GM18508 (cell line): ENCODE measurements at regions not wholly inside any gene's neighbourhood (a gene's known extent, or its start where the extent isn't known, plus 50 kb on each side); places are given as distances from the start of the nearest gene placed in this dataset.

Experiments used
- ATAC-seq: cut with Tn5 transposase; IDR thresholded peaks from one replicate; pipeline ENCODE4 v1.9.1; 2021; ENCODE audit warnings: moderate number of reproducible peaks; ENCODE audit not compliant: insufficient read depth, unreplicated experiment

- no peak for ATAC-seq
Measured at GRCh38 chr12:77777274-77777673, 53.4 kb upstream of the NAV3 start.

- ATAC-seq, result no peak
Measured at GRCh38 chr12:77774761-77775160, 55.9 kb upstream of the NAV3 start.

DNA sequence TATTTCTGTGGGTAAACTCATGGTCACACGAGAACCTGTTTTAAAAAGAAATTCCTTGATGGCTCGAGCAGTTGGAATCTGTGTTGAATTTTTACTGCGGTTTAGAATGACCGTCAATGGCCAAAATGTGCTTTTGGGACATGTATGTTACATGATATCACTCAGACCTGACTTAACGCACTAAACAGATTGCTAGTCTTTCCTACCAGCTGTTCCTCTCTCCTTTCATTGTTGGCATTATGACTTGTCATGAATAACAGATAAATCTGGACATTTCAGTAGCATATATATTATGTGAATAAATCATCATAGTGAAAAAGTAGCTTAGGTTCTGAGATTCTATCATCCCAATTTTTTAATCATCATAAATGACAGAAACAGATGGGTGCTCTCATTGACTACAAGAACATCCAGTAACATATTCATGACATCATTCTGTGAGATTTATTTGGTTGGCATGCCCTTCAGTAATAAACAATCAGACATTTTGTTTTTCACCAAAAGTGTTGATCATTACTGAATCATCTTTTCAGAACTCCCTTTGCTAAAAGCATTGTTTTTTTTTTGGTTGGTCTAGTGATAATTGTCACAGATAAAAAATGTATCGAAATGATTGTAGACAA, 57.9 kb upstream of the NAV3 start:
- ATAC-seq, result no peak

DNA sequence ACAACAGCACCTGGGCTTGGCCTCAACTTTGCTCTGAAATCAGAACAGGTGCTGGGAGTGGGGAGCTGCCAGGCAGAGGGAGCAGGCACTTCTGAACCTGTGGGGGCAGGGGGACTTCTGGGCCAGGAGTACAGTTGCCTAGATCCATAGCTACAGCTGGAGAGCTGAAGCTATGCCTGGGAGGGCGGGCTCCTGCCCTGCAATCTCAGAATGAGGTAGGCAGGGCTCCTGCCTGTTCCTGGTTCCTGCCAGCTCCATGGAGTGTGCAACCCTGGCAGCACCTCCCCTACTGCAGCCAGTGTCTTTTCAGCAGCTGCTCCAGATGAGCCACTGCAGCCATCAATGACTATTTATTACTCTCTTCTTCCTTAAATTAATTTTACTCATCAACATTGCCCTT, 62.1 kb upstream of the NAV3 start:
- ATAC-seq, result no peak

DNA sequence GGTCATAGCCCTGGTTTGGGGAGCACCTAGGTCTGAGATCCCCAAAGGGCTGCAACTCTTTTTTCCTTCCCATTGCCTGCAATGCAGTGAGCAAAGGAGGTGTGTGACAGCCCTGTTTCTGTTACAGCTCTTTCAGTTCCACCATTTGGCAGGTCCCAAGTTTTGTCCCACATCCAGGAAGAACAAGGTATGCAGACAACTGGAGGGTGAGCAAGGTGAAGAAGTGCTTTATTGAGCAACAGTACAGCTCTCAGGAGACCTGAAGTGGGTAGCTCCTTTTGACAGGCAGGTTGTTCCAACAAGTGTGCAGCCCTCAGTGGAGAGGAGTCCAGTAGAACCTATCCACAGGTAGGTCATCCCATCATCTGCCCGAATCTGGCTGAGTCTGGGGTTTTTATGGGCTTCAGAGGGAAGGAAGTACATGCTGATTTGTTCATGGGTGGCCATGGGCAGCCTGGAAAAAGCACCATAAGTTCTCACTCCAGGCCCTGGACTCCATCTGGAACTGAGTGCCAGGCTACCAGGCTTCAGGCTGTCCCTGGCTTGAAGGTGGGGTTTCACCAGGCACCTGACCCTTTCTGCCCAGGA, 62.8 kb upstream of the NAV3 start:
- no peak for ATAC-seq

- no peak for ATAC-seq
Measured at GRCh38 chr12:77767335-77767734, 63.4 kb upstream of the NAV3 start.

- no peak for ATAC-seq
Measured at GRCh38 chr12:77766224-77766623, 64.5 kb upstream of the NAV3 start.

- no peak for ATAC-seq
Measured at GRCh38 chr12:77761286-77761685, 69.4 kb upstream of the NAV3 start.

DNA sequence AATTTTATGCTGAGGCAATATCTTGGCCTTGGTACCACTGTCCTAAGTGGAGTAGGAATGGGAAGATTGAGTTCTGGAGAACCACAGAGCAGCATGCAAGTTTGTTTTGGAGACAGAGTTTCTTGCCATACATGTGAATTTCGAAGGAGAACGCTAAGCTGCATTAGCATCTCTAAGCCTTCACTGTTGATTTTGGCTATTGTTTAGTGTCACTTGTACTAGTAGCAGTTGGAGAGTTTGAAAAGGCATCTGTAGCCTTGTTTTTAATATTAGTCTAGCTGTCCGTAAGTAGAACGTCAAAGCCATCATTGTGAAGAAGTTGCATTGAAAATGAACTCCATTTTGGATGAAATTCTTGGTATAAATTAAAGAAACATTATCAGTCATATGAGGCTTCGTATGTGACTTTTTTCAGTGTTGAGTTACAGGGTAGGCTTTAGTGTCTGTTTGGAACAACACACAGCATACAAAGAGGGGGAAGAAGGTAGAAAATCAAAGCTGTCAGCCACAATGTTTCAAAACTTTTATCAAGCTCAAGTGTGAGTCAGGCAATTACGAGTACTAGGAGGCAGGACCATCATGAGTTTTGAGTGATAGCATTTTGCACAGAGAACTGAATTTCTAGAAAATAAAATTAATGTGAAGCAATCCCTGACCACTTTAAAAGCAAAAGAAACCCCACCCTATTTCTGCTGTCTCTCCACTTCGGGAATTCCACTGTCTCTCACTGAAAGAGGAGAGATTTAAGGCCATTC, 70.2 kb upstream of the NAV3 start:
- no peak for ATAC-seq

DNA sequence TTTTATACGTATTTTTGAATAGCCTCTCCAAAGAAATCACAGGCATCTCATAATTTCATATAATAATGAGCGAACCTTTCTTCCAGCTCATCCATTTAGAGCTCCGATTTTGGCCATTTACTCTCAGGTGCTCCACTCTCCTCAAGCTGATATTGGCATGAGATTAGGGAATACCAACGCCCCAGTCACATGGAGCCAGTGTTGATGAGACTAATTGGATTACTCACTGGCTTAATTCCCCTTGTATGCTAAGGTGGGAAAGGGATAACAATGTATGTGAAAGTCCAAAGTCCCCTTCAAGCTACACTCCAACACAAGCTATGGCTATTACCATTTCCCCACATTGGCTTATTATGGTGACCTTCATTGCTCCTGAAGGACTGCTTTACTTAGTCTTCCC, 76.6 kb upstream of the NAV3 start:
- no peak for ATAC-seq

DNA sequence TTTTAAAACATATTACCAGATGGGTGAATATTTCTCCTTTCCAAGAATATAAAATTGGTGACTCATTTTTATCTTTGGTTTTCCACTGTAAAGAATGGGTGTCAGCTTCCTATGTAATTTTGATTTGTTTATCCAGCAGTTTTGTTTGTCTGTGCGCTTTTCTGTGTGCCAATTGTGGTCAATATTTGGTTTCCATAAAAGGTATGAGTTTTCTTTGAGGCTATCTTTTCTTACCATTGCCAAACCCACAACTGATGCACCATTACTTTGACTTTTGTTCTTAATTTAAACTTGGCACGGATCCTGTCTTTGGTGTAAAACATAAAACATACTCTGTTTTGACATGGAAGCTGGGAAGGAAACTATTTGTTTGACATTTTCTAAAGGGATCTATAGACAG, 78.8 kb upstream of the NAV3 start:
- no peak for ATAC-seq

DNA sequence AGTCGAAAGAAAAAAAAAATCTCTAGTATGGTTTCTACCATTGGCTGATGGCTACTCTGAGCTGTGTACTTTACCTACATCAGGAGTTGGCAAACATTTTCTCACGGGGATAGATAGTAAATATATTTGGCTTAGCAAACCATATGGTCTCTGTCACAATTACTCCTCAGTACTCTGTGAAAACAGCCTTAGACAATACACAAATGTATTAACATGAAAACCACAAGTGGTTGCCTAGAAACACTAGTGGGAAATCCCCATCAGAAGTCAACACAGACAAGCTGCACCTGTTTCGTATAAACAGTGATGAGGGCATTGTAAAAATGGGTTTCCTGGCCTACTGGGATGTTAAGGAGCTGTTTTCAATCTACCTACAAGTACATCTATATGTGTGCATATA, 84.6 kb upstream of the NAV3 start:
- ATAC-seq, result peak; percentile 100

DNA sequence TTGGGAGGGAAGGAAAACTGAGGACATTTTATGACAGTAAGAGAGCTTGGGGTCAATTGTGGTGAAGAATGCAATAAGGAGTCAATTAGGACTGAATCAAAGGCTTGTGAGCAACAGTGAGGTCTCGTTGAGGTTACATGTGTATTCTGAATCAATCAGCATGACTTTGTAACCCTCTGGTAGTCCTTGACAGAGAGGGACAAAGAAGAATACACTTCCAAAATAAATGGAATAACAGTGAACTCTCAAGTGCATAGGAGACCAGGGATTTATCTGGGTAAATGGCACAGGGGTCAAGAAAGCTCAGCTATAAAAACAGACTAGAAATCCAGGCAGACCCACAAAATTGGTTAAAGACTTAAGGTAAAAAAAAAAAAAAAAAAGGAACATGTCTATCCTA, 85.1 kb upstream of the NAV3 start:
- no peak for ATAC-seq

DNA sequence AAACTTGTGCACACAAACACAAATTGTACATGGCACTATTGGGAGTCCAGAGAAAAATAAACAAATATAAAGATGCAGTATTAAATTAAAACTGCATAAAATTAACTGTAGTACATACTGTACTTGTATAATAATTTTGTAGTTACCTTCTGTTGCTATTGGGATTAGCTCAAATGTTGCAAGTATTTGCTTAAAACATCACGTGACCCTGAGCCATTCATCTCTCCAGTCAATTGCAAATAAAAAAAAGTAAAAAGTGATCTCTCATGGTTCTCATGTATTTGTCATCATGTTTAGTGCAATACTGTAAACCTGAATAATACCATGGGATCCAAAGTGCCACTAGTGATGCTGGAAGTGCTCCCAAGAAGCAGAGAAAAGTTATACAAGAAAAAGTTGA, 88.1 kb upstream of the NAV3 start:
- ATAC-seq, result no peak

DNA sequence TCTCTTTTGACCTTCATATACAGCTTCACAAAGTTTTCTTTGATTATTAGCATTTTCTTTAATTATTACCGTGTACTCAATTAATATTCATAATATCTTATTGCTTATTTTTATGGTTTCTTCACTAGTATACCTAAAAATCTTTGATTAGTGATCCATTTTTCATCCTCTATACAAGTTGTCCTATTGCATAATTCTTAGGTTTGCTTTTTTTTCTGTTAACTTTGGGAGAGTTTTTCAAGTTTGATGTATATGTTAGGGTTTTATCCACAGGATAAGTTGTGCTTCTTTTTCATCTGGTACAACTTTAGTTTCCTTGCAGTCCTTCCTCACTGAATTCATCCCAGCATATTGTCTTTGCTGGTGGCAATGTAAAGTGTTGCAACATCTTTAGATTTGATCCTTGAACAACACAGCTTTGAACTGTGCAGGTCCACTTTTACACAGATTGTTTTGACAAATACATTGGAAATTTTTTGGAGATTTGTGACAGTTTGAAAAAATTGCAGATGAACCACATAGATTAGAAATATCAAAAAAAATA, 88.6 kb upstream of the NAV3 start:
- ATAC-seq, result no peak

DNA sequence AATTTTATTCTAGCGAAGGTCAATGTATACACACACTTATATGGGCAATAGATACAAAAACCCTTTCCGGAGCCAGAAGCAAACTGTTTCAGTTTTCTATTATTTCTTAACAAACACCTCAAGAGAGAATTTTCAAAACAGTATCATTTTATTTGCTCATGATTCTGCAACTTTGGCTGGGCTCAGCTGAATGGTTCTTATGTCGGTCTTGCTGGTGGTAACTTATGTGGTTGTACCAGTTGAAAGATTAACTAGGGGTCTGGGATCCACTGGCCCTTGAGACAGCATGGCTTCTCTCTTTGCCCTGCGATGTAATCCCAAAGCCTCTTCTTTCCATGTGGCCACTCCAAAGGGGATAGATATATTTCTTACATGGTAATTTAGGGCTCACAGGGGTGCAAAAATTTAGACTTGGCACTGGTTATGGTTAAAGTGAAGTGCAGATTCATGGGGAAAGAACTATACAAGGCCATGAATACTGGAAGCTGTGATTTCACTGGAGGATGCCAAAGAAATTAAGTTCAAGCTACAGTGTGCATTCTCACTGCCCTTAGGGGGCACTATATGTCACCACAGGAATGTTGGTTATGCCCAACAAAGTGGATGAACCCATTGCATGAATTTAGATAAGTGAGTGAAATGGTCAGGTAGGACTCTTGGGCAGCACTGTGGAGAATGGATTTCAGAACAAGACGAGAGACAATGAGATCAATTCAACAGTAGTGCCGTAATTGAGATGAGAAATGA, 94.3 kb upstream of the NAV3 start:
- no peak for ATAC-seq

DNA sequence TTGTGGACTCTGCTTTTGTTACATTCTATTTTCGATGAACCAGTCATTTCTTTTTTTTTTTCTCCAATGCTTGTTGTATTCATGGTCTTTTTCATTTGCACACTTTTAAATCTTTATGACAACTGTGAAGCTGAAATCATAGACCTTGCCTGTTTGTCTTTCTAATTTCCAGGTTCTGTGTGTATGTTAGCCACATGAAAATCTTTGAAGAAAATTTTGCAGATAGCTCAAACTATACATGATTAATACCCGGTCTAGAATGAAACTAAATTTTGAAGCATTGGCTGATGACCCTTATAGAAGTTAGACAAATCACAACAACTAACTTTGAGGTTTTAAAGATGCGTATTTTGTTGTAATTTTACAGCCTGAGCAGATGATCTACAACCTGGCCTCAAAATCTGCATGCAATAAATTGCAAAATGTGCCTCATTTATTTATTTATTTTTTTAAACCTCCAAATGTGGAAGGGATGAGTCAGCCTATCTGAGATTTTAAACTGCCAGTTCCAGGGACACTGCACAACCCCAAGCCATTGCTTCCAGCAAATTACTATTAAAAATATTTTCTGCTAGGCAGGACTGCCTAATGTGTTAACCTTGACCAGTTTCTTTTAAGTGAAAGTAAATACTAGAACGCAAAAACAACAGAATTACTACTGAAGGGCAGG, 96.3 kb upstream of the NAV3 start:
- no peak for ATAC-seq

GRCh38 chr12:77728018-77728417, 102.7 kb upstream of the NAV3 start:
- ATAC-seq, result no peak

GRCh38 chr12:77727442-77728001, 103.2 kb upstream of the NAV3 start:
- no peak for ATAC-seq

DNA sequence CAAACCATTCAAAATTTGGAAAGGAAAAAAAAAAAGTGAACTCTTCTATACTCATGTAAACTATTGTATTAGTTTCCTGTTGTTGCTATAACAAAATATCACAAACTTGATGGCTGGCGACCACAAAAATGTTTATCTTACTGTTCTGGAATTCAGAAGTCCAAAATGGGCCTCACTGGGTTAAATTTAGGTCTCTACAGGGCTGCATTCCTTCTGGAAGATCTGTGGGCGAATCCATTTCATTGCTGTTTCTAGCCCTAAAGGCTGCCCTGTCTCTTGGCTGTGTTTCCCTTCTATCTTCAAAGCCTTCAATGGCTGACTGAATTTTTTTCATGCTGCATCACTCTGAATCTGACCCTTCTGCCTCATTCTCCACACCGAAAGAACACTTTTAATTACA, 105.1 kb upstream of the NAV3 start:
- ATAC-seq, result no peak
